Subcutaneous abdominal adipose tissue (tissue), 5 donors: ENCODE measurements at regions not wholly inside any gene's neighbourhood (a gene's known extent, or its start where the extent isn't known, plus 50 kb on each side); places are given as distances from the start of the nearest gene placed in this dataset.

Experiments used
- H3K27ac ChIP-seq: one replicate; pipeline ENCODE4 v1.7.0; 2013; ENCODE audit warnings: low read depth, mild to moderate bottlenecking, inconsistent platforms, low read length, moderate library complexity
- H3K27me3 ChIP-seq, 5 donors: one replicate each; pipeline ENCODE4 v1.7.0; 2013; ENCODE audit warnings: low read length in 5 of 5, inconsistent platforms in 1 of 5; ENCODE audit not compliant: control insufficient read depth in 5 of 5, insufficient read depth in 4 of 5
- H3K36me3 ChIP-seq, 5 donors: one replicate each; pipeline ENCODE4 v1.7.0; 2013; ENCODE audit warnings: low read length in 5 of 5; ENCODE audit not compliant: control insufficient read depth in 5 of 5, insufficient read depth in 5 of 5
- H3K4me1 ChIP-seq, 5 donors: one replicate each; pipeline ENCODE4 v1.7.0; 2013; ENCODE audit warnings: low read length in 5 of 5, mild to moderate bottlenecking in 3 of 5, moderate library complexity in 1 of 5; ENCODE audit not compliant: control insufficient read depth in 5 of 5, insufficient read depth in 5 of 5
- H3K4me3 ChIP-seq, 5 donors: one replicate each; pipeline ENCODE4 v1.7.0; 2013; ENCODE audit warnings: low read length in 5 of 5, low read depth in 1 of 5
- H3K9ac ChIP-seq, 5 donors: one replicate each; pipeline ENCODE4 v1.7.0; 2013; ENCODE audit warnings: low read length in 5 of 5, mild to moderate bottlenecking in 4 of 5, moderate library complexity in 3 of 5
- H3K9me3 ChIP-seq, 5 donors: one replicate each; pipeline ENCODE4 v1.7.0; 2013; ENCODE audit warnings: low read length in 5 of 5; ENCODE audit not compliant: control insufficient read depth in 5 of 5
- donor health status: healthy.
- donor health status: healthy.
- donor health status: healthy.
- donor health status: healthy.
- donor health status: healthy.

DNA sequence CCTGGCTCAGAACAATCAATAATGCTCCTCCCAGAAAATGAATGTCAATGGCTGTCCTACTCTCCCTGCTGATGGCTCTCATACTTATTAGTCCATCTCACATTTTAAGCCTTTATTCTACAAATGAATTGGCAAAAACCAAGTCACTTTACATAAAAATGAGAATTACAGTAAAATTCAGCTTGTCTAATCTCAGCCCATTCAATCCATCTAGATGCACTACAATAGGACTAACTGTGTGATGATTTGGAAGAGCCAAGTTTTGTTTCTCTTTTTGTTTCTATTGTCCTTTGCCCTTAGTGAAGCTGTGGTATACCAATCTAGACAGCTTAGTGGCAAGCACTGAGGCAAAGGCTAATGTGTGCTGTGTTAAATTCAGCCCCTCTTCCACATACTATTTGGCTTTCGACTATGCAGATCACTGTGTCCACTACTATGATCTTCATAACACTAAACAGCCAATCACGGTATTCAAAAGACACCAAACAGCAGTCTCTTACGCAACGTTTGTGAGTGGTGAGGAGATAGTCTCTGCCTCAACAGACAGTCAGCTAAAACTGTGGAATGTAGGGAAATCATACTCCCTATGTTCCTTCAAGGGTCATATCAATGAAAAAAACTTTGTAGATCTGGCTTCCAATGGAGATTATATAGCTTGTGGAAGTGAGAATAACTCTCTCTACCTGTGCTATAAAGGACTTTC, 140.8 kb upstream of the ZNF462 start:
- H3K27me3 ChIP-seq = no peaks in the 10 kb centered on the region
- H3K36me3 ChIP-seq = no peaks in the 10 kb centered on the region
- no peak overlapping the region for H3K27ac ChIP-seq
- no peak overlapping the region for H3K9ac ChIP-seq
- H3K9me3 ChIP-seq = no peaks in the 10 kb centered on the region
- H3K4me3 ChIP-seq = no peak overlapping the region
- peaks cover 0 to 53% (median 24%) of the 10 kb centered on the region in 5 donors for H3K4me1 ChIP-seq

DNA sequence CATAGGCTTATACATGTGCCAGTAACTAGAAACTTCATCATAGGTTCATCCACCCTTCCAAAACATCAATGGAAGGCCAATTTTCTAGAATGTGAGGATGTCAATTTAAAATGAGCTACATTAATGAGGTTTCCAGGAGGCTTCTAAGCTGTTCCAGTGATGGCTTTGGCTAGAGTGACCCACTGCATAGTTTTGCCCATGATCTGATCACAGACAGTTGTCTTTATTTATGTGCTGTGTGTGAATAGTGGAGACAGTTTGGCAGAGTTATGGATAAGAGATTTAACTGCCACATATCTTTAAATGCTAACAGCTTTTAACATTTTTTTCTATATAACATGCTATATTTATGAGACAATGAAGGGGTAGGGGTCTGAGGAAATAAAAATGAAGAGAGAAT, 139.0 kb upstream of the ZNF462 start:
- peaks cover 0 to 40% (median 21%) of the 10 kb centered on the region in 5 donors for H3K4me1 ChIP-seq
- no peaks in the 10 kb centered on the region for H3K27me3 ChIP-seq
- H3K4me3 ChIP-seq = no peak overlapping the region
- H3K27ac ChIP-seq = no peak overlapping the region
- no peak overlapping the region for H3K9ac ChIP-seq
- no peaks in the 10 kb centered on the region for H3K9me3 ChIP-seq
- no peaks in the 10 kb centered on the region for H3K36me3 ChIP-seq

DNA sequence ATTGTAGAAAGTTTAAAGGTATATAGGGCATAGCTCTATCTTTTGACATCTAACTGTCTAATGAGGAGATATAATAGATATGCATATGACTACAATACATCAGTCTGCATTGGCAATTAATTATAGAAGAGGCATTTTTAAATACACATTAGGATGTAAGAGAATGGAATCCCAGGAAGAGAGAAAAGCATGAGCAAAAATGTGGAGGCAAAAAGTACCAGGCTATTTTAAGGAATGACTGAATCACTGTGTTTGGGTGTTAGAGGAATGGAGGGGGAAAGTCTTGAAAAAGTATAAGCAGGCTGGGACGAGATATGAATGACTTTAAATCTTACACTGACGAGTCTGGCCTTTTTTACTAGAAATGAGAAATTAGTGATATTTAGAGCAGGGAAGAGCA, 138.4 kb upstream of the ZNF462 start:
- Histone ChIP-seq H3K27me3 (no peaks in the 10 kb centered on the region), H3K36me3 (no peaks in the 10 kb centered on the region), H3K4me1 (peaks cover 0 to 40% (median 24%) of the 10 kb centered on the region in 5 donors), H3K9me3 (no peaks in the 10 kb centered on the region), H3K4me3 (no peak overlapping the region), H3K9ac (no peak overlapping the region), H3K27ac (no peak overlapping the region)

DNA sequence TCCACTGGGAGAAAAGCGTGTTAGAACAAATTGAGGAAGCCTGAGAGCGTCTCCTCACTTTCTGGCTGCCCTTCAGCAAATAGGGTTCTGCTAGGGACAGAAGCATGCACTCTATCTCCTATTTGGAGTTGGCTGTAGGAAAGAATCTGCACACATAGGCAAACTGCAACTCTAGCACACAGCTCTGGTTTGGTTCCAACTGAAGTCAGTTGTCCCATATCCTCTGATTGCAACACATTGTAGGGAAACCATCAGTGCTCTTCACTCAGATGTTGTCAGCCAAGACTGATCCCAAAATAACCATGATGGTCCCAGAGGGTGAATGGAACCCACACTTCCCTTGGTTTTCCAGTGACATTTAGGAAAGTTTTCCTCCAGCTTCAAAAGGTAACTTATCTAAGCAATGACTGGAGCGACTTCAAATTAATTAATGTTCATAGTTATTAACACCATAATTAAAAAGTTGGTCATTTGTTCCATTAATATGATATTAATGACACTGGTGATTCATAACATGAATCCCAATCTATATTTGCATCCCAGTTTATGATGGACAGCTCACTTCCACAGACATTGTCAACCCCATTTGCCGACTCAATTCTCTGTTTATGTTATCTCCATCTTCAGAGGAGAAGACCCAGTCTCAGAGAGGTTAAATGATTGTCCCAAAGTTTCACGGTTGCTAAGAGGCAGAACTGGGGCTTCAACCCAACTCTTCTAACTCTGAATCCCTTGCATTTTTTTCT, 136.7 kb upstream of the ZNF462 start:
- no peaks in the 10 kb centered on the region for H3K9me3 ChIP-seq
- no peak overlapping the region for H3K4me3 ChIP-seq
- no peak overlapping the region for H3K27ac ChIP-seq
- H3K36me3 ChIP-seq = no peaks in the 10 kb centered on the region
- H3K27me3 ChIP-seq = no peaks in the 10 kb centered on the region
- H3K9ac ChIP-seq = no peak overlapping the region
- H3K4me1 ChIP-seq = peaks cover 0 to 39% (median 26%) of the 10 kb centered on the region in 5 donors

DNA sequence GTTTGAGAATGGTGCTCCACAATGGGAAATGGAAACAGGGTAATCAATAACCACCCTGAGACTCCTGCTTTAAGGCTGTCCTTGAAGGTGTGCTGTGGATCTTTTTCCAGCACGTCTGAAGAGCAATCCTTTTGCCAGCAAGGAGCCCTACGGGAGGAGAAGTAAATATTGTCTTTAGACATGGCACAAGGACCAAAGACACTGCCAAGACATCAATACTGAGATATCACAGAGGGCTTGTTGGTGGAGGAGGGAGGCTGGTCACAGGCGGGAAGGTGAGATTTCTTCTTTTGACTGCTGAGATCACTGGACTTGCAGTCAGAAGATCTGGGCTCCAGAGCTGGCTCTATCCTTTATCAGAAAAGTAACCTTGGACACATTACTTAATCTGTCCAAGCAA, 135.0 kb upstream of the ZNF462 start:
- Histone ChIP-seq H3K9ac (no peak overlapping the region), H3K4me3 (no peak overlapping the region), H3K27ac (no peak overlapping the region), H3K36me3 (no peaks in the 10 kb centered on the region), H3K9me3 (no peaks in the 10 kb centered on the region), H3K4me1 (peaks cover 0 to 23% (median 19%) of the 10 kb centered on the region in 5 donors), H3K27me3 (no peaks in the 10 kb centered on the region)

DNA sequence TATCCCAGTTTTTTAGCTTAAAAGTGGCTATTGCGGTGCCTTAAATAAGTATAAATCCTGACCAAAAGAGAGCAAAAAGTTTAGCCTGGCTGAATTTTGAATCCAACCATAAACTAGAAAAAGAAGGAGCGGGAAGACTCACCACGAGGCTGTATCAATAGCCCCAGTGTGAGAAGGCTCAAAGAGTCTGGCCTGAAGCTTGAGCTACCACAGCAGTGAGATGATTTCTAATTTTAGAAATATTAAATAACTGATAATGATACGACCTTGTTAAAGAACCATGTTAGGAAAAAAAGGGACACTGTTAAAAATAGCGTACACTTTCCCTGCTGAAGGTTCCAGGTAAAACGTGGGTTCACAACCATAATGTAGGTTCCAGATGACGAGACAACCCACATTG, 134.1 kb upstream of the ZNF462 start:
- Histone ChIP-seq H3K9me3 (no peaks in the 10 kb centered on the region), H3K9ac (no peak overlapping the region), H3K4me1 (peaks cover 0 to 22% (median 18%) of the 10 kb centered on the region in 5 donors), H3K27me3 (no peaks in the 10 kb centered on the region), H3K27ac (no peak overlapping the region), H3K4me3 (no peak overlapping the region), H3K36me3 (no peaks in the 10 kb centered on the region)

DNA sequence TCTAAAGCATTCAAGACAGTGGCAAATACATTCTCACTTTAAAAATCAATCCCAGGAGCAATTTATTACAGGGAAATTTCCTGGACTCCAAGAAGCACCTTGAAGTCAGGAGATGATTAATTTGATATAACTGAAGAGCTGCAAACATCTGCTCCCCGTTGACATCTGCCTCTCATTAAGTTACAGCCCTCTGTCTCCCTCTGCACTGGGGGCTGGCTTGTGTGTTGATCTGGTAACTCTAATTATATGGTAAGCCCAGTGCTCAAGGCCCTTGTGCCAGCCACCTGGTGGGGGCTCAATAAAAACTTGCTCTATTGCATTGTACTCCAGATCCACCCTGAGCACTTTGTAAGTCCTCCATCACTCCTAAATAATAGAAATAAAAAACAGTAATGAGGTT, 131.1 kb upstream of the ZNF462 start:
- no peaks in the 10 kb centered on the region for H3K9me3 ChIP-seq
- no peaks in the 10 kb centered on the region for H3K36me3 ChIP-seq
- peaks cover 0 to 9% (median 6%) of the 10 kb centered on the region in 5 donors for H3K4me1 ChIP-seq
- no peak overlapping the region for H3K9ac ChIP-seq
- no peaks in the 10 kb centered on the region for H3K27me3 ChIP-seq
- H3K27ac ChIP-seq = no peak overlapping the region
- H3K4me3 ChIP-seq = no peak overlapping the region

DNA sequence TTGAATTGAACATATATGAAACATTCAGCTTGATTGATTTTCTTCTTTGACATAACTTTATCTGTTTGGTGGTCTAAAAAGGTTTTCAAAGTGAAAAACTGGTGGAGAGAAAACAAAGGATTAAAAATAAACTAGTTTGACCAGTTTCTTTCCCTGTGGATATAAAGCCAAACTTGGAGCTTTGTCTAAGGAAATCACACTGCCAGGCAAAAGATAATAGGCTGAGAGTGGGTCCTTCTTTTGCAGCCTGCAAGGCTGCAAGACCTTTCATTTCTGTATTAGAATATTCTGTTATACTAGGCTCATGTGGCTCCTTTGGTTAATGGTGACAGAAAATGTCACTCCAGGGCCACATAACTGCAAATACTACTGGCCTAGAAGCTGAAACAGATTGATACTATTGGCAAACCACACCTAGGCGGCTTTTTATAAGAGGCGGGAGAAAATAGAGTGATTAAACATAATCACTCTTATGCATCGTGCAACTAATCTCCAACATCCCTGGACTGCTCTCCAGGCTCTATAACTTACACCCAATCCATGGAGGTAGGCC, 129.1 kb upstream of the ZNF462 start:
- H3K4me1 ChIP-seq = peaks cover 0 to 9% (median 6%) of the 10 kb centered on the region in 5 donors
- H3K27ac ChIP-seq = no peak overlapping the region
- H3K36me3 ChIP-seq = no peaks in the 10 kb centered on the region
- H3K9me3 ChIP-seq = no peaks in the 10 kb centered on the region
- no peak overlapping the region for H3K4me3 ChIP-seq
- no peak overlapping the region for H3K9ac ChIP-seq
- no peaks in the 10 kb centered on the region for H3K27me3 ChIP-seq

DNA sequence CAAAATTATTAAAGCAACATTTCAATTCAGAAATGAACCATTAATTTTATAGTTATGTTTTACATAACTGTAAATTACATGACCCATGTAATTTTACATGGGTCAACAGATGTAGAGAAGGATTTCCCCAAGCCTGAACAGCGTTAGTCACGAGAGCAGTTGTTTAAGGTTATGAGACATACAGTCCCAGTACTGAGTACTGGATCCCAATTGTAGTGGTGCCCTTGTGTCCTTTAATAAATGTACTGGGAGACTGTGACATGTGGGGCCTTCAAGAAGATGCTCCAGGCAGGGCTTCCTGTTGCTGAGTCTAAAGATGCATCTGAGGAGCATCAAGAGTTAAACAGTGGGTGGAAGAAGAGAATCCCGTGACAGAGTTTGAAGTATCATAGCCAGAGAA, 125.5 kb upstream of the ZNF462 start:
- H3K27ac ChIP-seq = no peak overlapping the region
- H3K4me3 ChIP-seq = no peak overlapping the region
- H3K4me1 ChIP-seq = no peaks in the 10 kb centered on the region
- no peaks in the 10 kb centered on the region for H3K27me3 ChIP-seq
- no peaks in the 10 kb centered on the region for H3K9me3 ChIP-seq
- H3K9ac ChIP-seq = no peak overlapping the region
- H3K36me3 ChIP-seq = no peaks in the 10 kb centered on the region

DNA sequence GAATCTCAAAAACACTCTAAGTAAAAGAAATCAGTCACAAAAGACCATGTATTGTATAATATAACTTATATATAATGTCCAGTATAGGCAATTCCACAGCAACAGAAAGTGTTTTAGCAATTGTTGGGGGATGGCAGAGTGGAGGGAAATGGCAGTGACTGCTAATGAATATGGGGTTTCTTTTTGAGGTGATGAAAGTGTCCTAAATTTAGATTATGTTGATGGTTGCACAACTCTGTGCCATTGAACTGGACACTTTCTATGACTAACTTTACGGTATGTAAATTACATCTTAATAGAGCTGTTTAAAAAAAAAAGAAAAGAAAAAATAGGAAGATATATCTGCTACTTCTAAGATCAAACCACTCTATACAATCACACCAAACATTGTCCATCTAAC, 124.9 kb upstream of the ZNF462 start:
- no peaks in the 10 kb centered on the region for H3K27me3 ChIP-seq
- H3K36me3 ChIP-seq = no peaks in the 10 kb centered on the region
- no peak overlapping the region for H3K27ac ChIP-seq
- no peaks in the 10 kb centered on the region for H3K4me1 ChIP-seq
- no peak overlapping the region for H3K9ac ChIP-seq
- H3K4me3 ChIP-seq = no peak overlapping the region
- H3K9me3 ChIP-seq = no peaks in the 10 kb centered on the region
